ENCODE measurements at regions not wholly inside any gene's neighbourhood (a gene's known extent, or its start where the extent isn't known, plus 50 kb on each side); places are given as distances from the start of the nearest gene placed in this dataset.

GRCh38 chr4:110305455-110305854 is 107.0 kb upstream of the ELOVL6 start:
- TF ChIP-seq CTCF (IDR thresholded peaks at IDR 0.05) (no peak), REST (IDR thresholded peaks at IDR 0.05; ENCODE audit: insufficient read depth in 1 of 2, low read depth in 2 of 2, low read length in 1 of 2) (no peak)
